ENCODE measurements at regions not wholly inside any gene's neighbourhood (a gene's known extent, or its start where the extent isn't known, plus 50 kb on each side); places are given as distances from the start of the nearest gene placed in this dataset.
A peak's percentile ranks its signal among the peaks of the same experiment; 100 is the strongest.

- BruUV-seq (replicated peaks) = no TSS peak
- DNase-seq (ENCODE audit: low spot score) = peak; percentile 32
- no peaks in the 10 kb centered on the region for H3K9me3 ChIP-seq (ENCODE audit: low read length)
- peak; percentile 80 for ATAC-seq
- CTCF ChIA-PET (ENCODE audit: low intra/inter-chr PET ratio, low total read pairs) = no interaction called here
- no peak for FAIRE-seq
- intact Hi-C loops (cut with micrococcal nuclease; ENCODE audit: unreplicated experiment) (no loop called here), in situ Hi-C loops (cut with HindIII; ENCODE audit: extremely low pct_ligation_motif_present, low pct_unique_long_range_greater_than_20kb) (no loop called here)
- no peaks in the 10 kb centered on the region for H4K20me1 ChIP-seq (ENCODE audit: insufficient read depth, low read length)
- 73% methylated on average over 4 of the region's 4 CpGs for WGBS (ENCODE audit: low lambda C conversion rate)
- H2AFZ ChIP-seq (ENCODE audit: low read length) = no peak overlapping the region
- no peak overlapping the region for H3K4me3 ChIP-seq (replicated peaks in 1 of 3; ENCODE audit: insufficient read depth in 1 of 3, low read depth in 2 of 3, low read length in 3 of 3)
- H3K4me1 ChIP-seq (ENCODE audit: insufficient read depth, low read length) = peaks cover 27% of the 10 kb centered on the region
- no peak overlapping the region for H3K9ac ChIP-seq (ENCODE audit: insufficient read depth, low read depth, low read length)
- H3K27me3 ChIP-seq (ENCODE audit: control insufficient read depth in 1 of 2, insufficient read depth in 2 of 2, low read length in 2 of 2) = no peaks in the 10 kb centered on the region
- no peak overlapping the region for H3K27ac ChIP-seq (ENCODE audit: extremely low read length, insufficient read depth, low read length)
- H3K36me3 ChIP-seq (replicated peaks in 1 of 2; ENCODE audit: control insufficient read depth in 1 of 2, insufficient read depth in 2 of 2, low read length in 2 of 2) = no peaks in the 10 kb centered on the region
- TF ChIP-seq EP300 (IDR thresholded peaks at IDR 0.05; ENCODE audit: low read depth in 2 of 2, low read length in 2 of 2) (0 out of 4 replicates have a peak, but pooled peaks of 1 of the 2 experiments have one; percentile 10), EP300 (CRISPR knock-in tag; IDR thresholded peaks at IDR 0.05; ENCODE audit: borderline replicate concordance) (no peak), EHMT2 (IDR thresholded peaks at IDR 0.05; ENCODE audit: borderline replicate concordance, low read depth, low read length) (peak; percentile 45; the same call in 1 of the 2 replicates), HNF4A (CRISPR knock-in tag; IDR thresholded peaks at IDR 0.05) (peak; percentile 68), CEBPB (IDR thresholded peaks at IDR 0.05; ENCODE audit: borderline replicate concordance, low read depth, low read length) (peak; percentile 26; the same call in 1 of the 2 replicates), CEBPG (CRISPR knock-in tag; IDR thresholded peaks at IDR 0.05) (peak; percentile 54), E2F5 (CRISPR knock-in tag; conservative IDR thresholded peaks at IDR 0.05) (no peak), FOXO4 (CRISPR knock-in tag; conservative IDR thresholded peaks at IDR 0.05) (no peak)
- H3K79me2 ChIP-seq (ENCODE audit: insufficient read depth, low read length) = no peaks in the 10 kb centered on the region
- no peak overlapping the region for H3K4me2 ChIP-seq (ENCODE audit: low read depth, low read length)
- POLR2A ChIA-PET = interaction anchor here (1.2 kb wide), 1 partner anchor 10 kb away, joined by 6 read pairs; no protein-coding TSS in a partner anchor
Observed at GRCh38 chr2:19494241-19494640, 135.8 kb upstream of the OSR1 start.

Data from HepG2 (cell line).